ENCODE measurements at regions not wholly inside any gene's neighbourhood (a gene's known extent, or its start where the extent isn't known, plus 50 kb on each side); places are given as distances from the start of the nearest gene placed in this dataset.

DNA sequence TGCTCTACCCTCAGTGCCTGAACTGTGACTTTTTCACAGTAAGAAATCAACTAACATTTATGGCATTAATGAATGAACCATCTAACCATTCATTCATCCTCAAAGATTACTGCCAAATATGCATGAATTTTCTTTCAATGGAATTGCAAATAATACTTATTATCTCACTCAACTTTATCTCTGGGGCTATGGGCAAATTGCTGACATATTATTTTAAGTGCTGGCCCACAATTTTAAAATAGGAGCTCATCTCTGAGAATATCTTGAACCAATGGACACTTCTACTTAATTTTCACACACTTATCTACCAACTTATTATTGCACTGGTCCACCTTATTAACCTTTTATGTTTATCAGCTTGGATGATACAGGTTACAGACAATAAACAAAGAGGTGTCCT lies 182.8 kb downstream of the RBM43 start:
- no peak for DNase-seq

DNA sequence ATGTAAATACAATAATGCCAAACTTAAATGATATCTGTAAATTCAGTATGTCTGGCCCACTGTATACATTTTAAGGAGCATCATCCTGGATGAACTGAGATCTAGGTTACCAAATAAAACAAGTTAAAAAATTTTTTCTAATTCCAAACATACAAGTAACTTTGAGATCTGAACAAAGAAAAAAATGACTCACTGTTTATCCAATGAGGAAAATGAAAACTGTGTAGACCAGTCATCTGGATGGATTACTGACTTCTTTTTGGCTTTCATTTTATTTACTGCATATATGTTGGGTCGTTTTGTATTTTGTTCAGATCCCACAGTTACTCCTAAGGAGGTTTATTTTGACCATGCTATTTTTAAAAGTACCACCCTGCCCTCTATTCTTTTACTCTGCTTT lies 189.8 kb downstream of the RBM43 start:
- no peak for DNase-seq

DNA sequence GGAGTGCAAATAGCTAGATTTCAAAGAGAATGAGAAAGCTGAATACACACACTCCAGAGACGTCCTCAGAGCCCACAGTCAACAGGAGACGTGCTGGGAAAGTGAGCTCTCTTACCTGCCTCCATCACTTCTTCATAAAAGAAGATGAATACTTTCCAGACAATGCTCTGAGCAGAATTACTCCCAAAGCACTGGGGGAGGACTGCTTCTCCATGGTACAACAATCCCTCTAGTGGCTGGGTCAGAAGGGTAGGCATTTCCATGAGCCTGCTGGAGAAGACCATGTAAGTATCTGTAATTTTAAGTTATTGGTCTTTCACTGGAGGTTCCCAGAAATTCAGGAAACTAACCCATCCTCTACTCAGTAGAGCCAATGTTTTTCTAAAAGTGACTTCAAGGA lies 190.3 kb downstream of the RBM43 start:
- no peak for DNase-seq

DNA sequence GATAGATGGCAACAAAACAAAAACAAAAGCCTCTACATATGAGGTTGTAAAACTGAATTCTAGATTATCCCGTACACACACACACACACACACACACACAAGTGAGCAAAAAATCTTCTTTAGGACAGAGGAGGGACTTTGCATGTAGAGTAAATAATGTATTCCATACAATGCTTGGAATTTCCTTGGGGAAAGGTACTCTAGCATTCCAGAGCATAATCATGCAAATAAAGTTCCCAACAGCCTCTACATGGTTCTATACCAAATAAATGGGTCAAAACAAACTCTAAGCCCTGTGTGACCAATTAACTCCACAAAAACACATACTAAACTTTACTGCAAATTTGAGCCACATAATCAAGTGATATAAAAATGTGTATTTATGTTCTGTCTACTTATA lies 191.4 kb downstream of the RBM43 start:
- no peak for DNase-seq

DNA sequence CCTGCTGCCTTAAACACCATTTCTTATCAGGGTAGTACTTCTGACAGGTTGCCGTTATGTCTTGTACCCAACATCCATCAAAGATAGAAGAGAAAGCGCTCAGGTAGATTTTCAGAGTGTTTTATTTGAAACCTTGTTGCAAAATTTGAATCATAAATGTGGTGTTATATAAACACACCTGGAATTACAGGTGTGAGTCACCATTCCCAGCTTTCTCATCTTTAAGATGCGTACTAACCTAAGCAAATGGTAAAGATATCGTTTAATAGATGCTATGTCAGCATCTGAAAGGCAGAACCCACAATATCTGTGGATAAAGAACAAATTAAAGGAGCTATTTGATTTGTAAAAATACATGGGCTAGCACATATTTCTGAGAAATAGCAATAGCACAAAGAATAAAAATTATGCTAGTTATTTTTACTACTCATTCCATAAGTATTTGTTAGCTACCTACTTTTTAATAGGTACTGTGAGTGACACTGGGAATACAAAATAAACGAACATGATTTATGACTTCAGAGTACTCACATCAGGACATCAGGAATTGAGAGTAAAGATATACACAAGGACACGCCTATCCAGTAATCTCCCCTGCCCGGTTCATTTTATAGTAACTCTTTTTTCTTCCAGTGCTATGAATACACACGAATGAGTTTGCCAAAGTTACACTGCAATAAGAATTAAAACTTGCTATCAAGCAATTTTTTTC lies 193.8 kb downstream of the RBM43 start:
- no peak for DNase-seq

DNA sequence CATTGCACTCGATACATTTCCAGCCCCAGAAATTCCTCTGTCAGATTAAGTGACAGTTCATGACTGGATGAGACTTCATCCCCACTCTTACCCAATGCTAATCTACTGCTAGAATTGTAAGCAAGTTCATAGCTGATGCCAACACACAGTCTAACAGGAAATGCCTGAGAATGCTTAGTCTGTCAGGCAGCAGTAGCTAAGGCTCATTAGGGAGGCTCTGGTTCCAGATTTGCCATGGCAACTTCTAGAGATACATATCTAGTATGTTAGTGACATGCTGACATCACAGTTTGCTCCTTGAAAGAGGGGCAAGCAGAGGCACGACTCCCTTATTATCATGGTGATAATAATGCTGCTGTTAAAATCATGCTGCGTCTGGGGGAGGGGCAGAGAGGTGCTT lies 198.4 kb downstream of the RBM43 start:
- DNase-seq = peak in 1 of 2 experiments; percentile 20

DNA sequence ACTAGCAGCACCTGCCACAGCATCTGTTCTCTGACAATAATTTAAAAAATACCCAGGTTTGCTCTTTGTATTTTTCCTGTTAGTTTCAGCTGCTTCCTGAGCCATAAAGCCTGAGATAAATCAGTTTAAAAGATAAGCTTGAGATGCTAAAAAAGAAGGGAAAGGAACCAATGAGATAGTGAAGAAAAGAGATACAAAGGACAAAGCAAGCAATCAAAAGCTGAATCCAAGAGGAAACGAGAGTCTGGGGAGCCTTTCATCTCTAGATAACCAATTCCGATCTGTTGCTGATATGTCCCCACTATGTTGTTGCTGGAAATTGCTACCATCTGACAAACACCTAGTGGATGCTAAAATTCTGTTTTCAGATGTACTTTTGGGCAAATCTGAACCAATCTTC lies 201.4 kb downstream of the RBM43 start:
- no peak for DNase-seq

DNA sequence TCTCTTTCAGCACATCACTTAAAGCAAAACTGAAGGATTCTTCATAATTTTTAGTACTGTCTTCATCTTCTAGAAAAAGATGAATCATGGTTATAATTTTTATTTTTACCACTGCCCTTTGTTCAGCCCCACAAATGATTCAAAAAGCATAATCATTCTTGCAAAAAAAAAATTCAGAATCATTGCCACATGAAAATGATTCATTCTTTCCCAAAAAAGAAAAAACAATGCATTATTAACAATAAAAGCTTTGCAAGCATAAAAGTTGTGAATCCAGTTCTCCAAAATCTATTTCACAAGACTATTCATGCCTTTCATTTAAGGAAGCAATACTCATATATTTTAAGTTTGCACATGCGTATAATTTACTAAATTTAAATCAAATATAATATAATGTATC lies 204.8 kb downstream of the RBM43 start:
- DNase-seq = no peak

DNA sequence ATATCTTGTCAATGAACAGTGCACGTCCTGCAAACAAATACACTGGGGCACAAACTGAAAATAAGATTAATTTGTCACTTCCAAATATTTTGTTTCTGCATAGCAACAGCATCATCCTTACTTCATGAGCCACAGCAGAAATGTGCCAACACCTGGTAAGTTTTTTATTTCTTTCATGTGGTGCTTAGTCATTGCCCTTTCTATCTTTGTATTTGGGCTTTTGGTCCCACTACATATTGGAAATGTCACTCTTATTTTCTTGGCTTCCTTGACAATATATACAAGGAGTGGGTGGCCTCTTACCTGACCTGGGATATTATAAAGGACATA lies 208.0 kb downstream of the RBM43 start:
- no peak for DNase-seq

DNA sequence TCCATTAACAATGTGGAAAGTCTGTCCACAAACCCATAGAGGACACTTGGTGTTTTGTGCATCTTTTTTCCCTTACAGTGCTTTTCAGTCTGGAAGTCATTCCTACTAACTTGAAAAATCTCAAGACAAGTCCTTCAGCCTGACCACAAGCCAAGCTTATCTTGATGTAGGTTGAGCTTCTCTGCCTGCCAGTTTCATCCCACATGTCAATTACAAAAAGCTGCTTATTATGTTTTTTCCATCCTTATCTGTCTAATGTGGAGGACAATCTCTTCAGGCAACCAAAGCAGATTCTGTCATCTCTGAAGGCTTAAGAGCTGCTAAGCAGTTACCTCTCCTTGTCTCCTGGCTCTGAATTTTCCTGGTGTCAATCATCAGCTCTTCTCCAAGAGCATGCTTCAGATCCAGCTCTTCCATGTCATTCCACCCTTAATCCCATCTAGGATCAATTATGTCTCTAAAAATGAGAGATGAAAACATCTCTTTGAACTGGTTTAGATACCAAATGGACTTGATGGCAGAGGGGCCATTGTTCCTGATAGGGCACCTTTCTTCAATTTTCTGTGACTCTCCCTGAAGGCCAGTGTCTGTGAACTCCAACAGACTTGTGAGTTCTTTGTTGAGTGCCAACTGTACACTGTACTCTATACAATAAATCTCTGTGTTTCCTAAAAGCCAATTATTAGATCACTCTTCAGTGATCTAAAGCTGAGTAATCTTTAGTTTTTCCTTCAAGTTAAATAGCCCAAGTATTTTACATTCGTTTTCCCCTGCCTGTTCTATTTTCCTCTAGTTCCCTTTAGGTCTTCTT lies 208.6 kb downstream of the RBM43 start:
- DNase-seq = no peak

DNA sequence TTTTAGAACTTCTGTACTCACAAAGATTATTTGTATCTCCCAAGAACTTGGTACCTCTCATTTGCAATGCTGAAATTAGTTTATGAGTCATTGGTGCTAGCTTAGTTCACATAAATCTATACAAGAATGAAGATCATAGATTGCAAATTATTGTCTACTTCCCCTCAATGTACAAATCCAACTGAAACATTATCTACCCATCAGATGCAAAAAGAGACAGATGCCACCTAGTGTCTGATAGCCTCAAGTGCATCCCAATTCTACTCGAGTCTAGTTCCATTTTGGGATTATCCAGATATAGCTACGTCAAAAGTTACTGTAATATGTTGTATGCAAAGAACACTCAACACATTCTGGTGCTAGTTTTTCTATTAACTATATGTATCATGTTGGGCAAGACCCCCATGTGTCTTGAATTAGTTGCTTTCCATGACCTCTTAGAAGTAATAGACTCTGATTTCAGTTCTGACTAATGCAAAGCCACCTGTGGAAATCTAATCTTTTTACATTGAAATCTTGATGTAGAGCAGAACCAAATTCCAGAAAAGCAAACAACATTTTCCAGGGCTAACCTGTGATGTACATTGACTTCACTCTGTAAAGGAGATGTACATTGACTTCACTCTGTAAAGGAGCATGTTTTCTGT lies 210.0 kb downstream of the RBM43 start:
- DNase-seq = peak; percentile 47 to 54

DNA sequence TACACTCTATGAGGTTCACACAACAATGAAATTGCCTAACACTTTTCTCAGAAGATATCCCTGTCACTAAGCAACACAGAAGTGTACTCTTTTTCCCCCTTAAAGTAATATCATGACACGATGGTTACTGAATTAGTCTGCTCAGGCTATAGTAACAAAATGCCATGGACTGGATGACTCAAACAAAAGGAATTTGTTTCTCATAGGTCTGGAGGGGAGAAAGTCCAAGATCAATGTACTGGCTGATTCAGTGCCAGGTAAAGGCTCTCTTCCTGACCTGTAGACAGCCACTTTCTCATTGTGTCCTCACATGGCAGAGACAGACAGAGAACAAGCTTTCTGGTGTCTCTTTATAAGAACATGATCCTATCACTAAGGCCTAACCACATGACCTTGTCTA lies 211.9 kb downstream of the RBM43 start:
- no peak for DNase-seq

DNA sequence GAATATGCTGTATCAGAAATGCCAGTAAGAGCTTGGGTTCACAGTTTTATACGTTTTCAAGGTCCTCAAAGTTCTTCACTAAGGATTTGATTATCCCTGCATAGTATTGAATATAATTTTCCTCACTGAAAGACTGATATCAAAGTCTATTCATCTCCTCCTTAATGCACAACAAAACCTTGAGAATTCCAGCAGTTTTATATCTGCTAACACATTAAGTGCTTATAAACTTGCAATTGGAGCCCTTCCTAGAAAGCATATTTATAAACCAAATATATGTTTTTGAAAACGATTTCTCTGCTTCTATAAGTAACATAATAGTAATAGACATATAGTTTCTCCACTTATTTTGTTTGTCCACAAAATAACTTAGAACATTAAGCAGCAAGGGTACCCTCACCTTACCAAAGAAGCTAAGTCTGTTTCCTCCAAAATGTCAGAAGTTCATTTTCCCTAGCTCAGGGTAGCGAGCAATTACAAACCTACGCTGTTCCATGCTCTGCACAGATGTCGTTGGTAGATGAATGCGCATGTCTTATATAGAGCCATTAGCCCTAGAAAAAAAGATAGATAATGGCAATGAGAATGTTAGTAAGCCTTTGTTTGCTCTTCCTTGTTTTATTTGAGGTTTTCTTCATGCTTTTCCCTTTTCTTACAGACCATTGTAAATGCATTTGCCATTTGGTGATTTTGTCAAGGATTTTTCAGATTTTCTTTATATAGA lies 213.2 kb downstream of the RBM43 start:
- DNase-seq = no peak

DNA sequence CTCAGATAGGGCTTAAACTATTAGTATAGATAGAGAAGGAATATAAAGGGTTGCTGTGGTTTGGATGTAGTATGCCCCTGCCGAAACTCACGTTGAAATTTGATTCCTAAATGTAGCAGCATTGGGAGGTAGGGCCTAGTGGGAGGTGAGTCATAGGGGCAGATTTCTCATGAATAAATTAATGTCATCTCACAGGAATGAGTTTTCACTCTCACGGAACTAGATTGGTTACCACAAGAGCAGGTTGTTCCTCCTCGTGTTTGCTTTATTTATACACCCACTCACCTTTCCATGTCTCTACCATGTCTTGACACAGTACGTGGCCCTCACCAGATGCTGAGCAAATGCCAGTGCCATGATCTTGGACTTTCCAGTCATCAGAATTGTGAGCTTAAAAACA lies 218.2 kb downstream of the RBM43 start:
- DNase-seq = no peak

DNA sequence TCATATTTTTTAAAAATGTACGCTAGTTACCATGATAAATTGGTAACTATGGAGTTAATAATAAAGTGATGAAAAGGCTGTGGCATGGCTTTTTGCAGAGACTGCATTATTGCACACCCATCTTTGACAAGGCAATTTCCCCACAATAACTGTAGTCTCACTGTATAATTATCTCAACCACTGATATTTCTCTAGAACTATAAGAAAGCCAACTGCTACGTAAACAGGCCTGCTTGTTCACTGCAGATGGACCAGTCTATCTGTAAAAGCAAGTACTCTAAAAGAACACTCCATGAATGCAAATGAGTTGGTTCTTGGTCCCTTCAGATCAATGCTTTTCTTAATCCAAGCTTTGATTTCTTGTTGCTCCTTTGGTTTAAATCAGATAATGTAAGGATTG lies 218.7 kb downstream of the RBM43 start:
- peak in 1 of 2 experiments; percentile 12 for DNase-seq

DNA sequence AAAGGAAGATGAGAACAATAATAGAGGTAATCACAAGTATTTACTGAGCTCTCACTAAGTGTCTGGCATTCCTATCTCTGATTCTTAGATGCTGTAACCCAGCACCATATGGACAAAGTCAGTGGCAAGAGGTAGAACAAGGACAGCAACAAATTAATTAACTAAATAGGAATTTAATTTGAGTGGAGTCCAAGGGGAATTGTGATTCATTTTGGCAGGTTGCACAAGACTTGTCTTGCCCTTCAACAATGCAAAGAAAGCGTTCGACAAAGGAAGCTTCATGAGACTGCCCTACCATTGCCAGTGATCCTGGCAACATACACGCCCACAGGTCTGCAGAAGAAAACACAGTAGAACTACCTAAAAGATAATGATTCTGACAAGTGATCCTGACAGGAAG lies 221.6 kb downstream of the RBM43 start:
- DNase-seq = no peak

DNA sequence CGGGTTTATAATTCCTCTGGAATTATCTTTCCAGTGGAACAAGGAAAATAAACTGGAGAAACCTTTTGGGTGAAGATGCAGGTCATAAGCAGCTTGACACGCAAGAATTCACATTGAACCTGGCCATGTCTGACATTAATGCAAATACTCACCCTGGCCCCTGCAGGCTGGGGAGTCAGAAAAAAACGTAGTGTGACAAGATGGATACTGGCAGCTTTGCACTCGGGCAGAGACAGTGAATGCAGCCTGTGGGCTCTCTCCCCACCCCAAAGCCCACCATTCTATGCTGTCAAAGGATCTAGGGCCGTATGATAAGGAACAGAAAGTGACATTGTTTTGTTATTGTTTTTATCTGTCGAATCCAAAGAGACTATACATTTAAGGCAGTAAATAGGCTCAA lies 223.1 kb downstream of the RBM43 start:
- no peak for DNase-seq

DNA sequence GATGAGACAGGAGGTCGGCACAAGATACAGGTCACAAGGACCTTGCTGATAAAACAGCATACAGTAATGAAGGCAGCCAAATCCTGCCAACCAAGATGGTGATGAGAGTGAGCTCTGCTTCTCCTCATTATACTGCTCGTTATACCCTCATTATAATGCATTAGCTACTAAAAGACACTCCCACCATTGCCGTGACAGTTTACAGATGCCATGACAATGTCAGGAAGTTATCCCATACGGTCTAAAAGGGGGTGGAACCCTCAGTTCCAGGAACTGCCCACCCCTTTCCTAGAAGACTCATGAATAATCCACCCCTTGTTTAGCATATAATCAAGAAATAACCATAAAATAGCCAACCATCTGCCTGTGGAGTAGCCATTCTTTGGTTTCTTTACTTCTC lies 224.2 kb downstream of the RBM43 start:
- no peak for DNase-seq

DNA sequence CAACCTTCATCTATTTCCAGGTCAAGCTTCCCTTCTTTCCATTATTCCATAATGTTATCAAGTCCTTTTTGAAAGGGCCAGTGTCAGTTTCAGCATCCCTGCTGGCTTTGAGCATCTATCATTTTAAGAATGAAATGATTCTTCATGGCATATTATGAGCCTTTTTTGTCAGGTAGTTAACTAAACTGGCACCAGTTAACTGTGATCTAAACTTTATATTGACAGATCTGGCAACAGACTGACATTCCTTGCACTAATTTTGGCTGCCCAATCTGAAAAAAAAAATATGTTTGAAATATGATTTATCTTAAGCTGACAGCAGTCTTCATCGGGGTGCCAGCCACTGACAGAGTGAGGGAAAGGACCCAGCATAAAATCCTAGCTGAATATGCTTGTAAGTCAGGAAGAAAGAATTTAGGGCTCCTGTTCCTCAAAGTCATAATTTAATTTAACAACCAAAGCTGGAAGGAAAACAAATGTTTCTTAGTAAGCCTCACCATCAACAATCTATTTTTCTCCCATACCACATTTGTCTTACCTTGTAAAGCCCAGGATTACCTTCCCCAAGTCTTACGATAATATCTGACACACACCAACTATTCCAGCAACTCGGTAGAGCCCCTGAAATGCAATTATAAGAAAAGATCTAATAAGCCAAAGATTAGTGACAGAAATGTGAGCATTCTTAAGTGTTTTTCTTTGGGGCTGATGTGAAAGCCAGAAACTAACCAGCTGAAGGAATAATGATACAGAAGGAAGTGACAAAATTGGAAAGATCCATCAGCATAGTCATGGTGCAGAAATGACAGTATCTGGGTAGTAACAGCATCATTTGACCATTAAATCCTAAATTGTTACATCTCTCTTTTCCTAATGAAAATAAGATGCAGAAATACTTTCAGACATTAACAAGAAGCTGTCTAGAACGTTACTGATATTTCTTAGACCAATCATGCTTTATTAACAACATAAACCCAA lies 228.1 kb downstream of the RBM43 start:
- DNase-seq = no peak

DNA sequence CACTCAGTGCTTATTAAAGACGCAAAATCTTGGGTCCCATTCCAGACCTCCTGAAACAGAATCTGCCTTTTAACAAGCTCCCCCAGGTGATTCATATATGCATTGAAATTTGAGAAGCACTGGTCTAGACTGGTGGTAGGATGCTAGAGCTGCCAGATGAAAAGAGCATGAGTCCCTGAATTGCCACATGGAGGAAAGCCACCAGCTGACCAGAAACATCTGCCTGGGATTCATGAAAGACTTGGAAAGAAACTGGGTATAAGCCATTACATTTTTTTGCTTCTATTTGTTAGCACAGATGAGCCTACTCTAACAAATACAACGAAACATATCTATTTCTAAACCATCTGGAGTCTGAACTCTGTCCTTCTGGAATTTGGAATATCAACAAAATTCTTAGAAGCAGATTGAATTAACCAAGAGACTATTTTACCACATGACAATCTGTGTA lies 228.9 kb downstream of the RBM43 start:
- DNase-seq = no peak

DNA sequence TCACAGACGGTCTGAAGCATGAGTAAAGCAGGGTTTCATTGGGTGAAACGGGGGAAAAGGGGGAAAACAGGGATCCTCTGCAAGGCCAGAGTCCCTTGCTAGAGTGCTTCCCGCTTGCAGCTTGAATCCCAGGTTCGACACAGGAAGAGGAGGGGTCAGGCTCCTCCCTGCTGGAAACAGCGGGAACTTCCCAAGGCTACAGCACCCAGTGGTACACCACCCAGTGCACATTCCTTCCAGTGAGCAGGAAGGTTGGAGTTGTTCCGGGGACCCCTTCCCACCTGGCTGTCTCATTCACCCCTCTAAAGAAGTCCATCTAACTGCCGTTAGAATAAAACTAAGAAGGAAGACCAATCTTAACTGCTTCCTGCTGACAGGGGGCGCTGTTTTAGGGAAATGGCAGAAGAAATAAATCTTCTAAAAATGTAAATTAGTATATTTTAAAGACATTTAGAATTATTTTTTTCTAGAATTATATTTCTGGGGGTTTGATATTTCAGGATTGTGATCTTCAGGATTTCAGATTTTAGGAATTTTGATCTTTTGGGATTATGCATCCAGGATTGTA lies 230.9 kb downstream of the RBM43 start:
- DNase-seq = no peak
